Gastroesophageal sphincter (tissue), 4 donors: ENCODE measurements at regions not wholly inside any gene's neighbourhood (a gene's known extent, or its start where the extent isn't known, plus 50 kb on each side); places are given as distances from the start of the nearest gene placed in this dataset.

Experiments used
- ATAC-seq: fragments of 150-250 bp; one replicate; pipeline ENCODE4 v1.9.1; 2016; ENCODE audit warnings: mild to moderate bottlenecking, moderate library complexity
- H3K27ac ChIP-seq, 4 donors: fragments of 200-600 bp; sonication (generic) in 3 of 4; 1 replicate in 3 of 4; 2 replicates in 1 of 4; pipeline ENCODE4 v1.5.1; 2016 to 2019
- H3K27me3 ChIP-seq: fragments of 200-600 bp; sonication (generic); one replicate; pipeline ENCODE4 v1.5.1; 2019
- H3K36me3 ChIP-seq, 2 donors: fragments of 200-600 bp; sonication (generic); one replicate each; pipeline ENCODE4 v1.5.1; 2019; ENCODE audit warnings: control low read depth in 1 of 2
- H3K4me1 ChIP-seq, 3 donors: fragments of 200-600 bp; sonication (generic); 1 replicate in 2 of 3; 2 replicates in 1 of 3; pipeline ENCODE4 v1.5.1; 2016 to 2019; ENCODE audit warnings: control low read depth in 2 of 3
- H3K4me3 ChIP-seq, 2 donors: fragments of 200-600 bp; sonication (generic); one replicate each; pipeline ENCODE4 v1.5.1; 2019; ENCODE audit warnings: mild to moderate bottlenecking in 1 of 2, moderate library complexity in 1 of 2
- H3K9me3 ChIP-seq, 3 donors: fragments of 200-600 bp; sonication (generic); one replicate each; pipeline ENCODE4 v1.5.1; 2017 to 2019; ENCODE audit warnings: control low read depth in 2 of 3
- CTCF ChIP-seq, 4 experiments: fragments of 200-600 bp in 2 of 4; fragments of 450-650 bp in 2 of 4; sonication (generic) in 1 of 4; IDR thresholded peaks; one replicate each; pipeline ENCODE4 v1.5.1; 2017 to 2019; ENCODE audit warnings: antibody characterized with exemption in 4 of 4, mild to moderate bottlenecking in 2 of 4, moderate library complexity in 2 of 4
- EP300 ChIP-seq: sonication (generic); formaldehyde crosslinking; IDR thresholded peaks from one replicate; pipeline ENCODE4 v1.6.1; 2017; ENCODE audit warnings: antibody characterized with exemption, mild to moderate bottlenecking
- POLR2A ChIP-seq, 2 donors: fragments of 450-650 bp; IDR thresholded peaks; one replicate each; pipeline ENCODE4 v1.6.1; 2017; ENCODE audit warnings: antibody characterized with exemption in 2 of 2, mild to moderate bottlenecking in 2 of 2, moderate library complexity in 1 of 2
- POLR2AphosphoS5 ChIP-seq: sonication (generic); formaldehyde crosslinking; IDR thresholded peaks from one replicate; pipeline ENCODE4 v1.6.1; 2017; ENCODE audit warnings: antibody characterized with exemption
- WGBS, 2 donors: methylation state at CpG; one replicate each; pipeline ENCODE4 v1.1.5; 2018; ENCODE audit warnings: low coverage in 1 of 2; 5-methylcytosine and 5-hydroxymethylcytosine counted together

GRCh38 chr11:98710026-98710425 is 310.7 kb upstream of the CNTN5 start:
- H3K4me3 ChIP-seq, result no peak overlapping the region
- no peak for TF ChIP-seq EP300
- no peak for TF ChIP-seq POLR2A (IDR thresholded peaks at IDR 0.05)
- TF ChIP-seq POLR2AphosphoS5, result no peak
- no peak for TF ChIP-seq CTCF (IDR thresholded peaks at IDR 0.05)
- H3K27ac ChIP-seq, result no peak overlapping the region
- ATAC-seq, result no peak
- H3K4me1 ChIP-seq, result no peaks in the 10 kb centered on the region
- peaks cover 0 to 18% (median 0%) of the 10 kb centered on the region in 3 donors for H3K9me3 ChIP-seq
- H3K36me3 ChIP-seq, result no peaks in the 10 kb centered on the region
- no peaks in the 10 kb centered on the region for H3K27me3 ChIP-seq

GRCh38 chr11:98710986-98711385 is 309.8 kb upstream of the CNTN5 start:
- TF ChIP-seq POLR2A (IDR thresholded peaks at IDR 0.05), result no peak
- TF ChIP-seq CTCF (IDR thresholded peaks at IDR 0.05), result no peak
- no peak for TF ChIP-seq EP300
- TF ChIP-seq POLR2AphosphoS5, result no peak
- Histone ChIP-seq H3K9me3 (peaks cover 0 to 18% (median 0%) of the 10 kb centered on the region in 3 donors), H3K4me1 (no peaks in the 10 kb centered on the region), H3K27ac (no peak overlapping the region), H3K27me3 (no peaks in the 10 kb centered on the region), H3K4me3 (no peak overlapping the region), H3K36me3 (no peaks in the 10 kb centered on the region)
- 32 to 47% methylated on average over 4 to 5 of the region's 5 CpGs for WGBS, 2 donors
- ATAC-seq, result no peak

- 42 to 65% methylated on average over 2 to 3 of the region's 3 CpGs for WGBS, 2 donors
- ATAC-seq, result no peak
- TF ChIP-seq POLR2AphosphoS5 (no peak), EP300 (no peak), POLR2A (IDR thresholded peaks at IDR 0.05) (no peak), CTCF (IDR thresholded peaks at IDR 0.05) (no peak)
- no peak overlapping the region for H3K4me3 ChIP-seq
- no peak overlapping the region for H3K27ac ChIP-seq
- no peaks in the 10 kb centered on the region for H3K27me3 ChIP-seq
- no peaks in the 10 kb centered on the region for H3K36me3 ChIP-seq
- H3K4me1 ChIP-seq, result no peaks in the 10 kb centered on the region
- H3K9me3 ChIP-seq, result peaks cover 0 to 9% (median 0%) of the 10 kb centered on the region in 3 donors
Measured at GRCh38 chr11:98720951-98721350, 299.8 kb upstream of the CNTN5 start.

GRCh38 chr11:98725471-98725870 is 295.3 kb upstream of the CNTN5 start:
- Histone ChIP-seq H3K9me3 (no peaks in the 10 kb centered on the region), H3K27ac (no peak overlapping the region), H3K4me3 (no peak overlapping the region), H3K27me3 (no peaks in the 10 kb centered on the region), H3K36me3 (no peaks in the 10 kb centered on the region), H3K4me1 (no peaks in the 10 kb centered on the region)
- no peak for TF ChIP-seq EP300
- TF ChIP-seq POLR2AphosphoS5, result no peak
- no peak for TF ChIP-seq POLR2A (IDR thresholded peaks at IDR 0.05)
- no peak for TF ChIP-seq CTCF (IDR thresholded peaks at IDR 0.05)
- WGBS, 2 donors, result 68 to 70% methylated on average over 5 of the region's 5 CpGs
- no peak for ATAC-seq

- no peak overlapping the region for H3K27ac ChIP-seq
- ATAC-seq, result no peak
- WGBS, 2 donors, result 75 to 81% methylated on average over 4 of the region's 4 CpGs
- H3K4me1 ChIP-seq, result no peaks in the 10 kb centered on the region
- no peak for TF ChIP-seq POLR2AphosphoS5
- TF ChIP-seq POLR2A (IDR thresholded peaks at IDR 0.05), result no peak
- TF ChIP-seq CTCF (IDR thresholded peaks at IDR 0.05), result no peak
- no peak for TF ChIP-seq EP300
- H3K4me3 ChIP-seq, result no peak overlapping the region
- H3K9me3 ChIP-seq, result no peaks in the 10 kb centered on the region
- H3K27me3 ChIP-seq, result no peaks in the 10 kb centered on the region
- no peaks in the 10 kb centered on the region for H3K36me3 ChIP-seq
Measured at GRCh38 chr11:98728421-98728820, 292.3 kb upstream of the CNTN5 start.
